NCI-H1417 (cell line): ENCODE measurements at regions not wholly inside any gene's neighbourhood (a gene's known extent, or its start where the extent isn't known, plus 50 kb on each side); places are given as distances from the start of the nearest gene placed in this dataset.
"Not testable (repeated sequence)": the region's sequence is repeated elsewhere in the genome, so short reads cannot be mapped to it uniquely, and the experiment has no call there.

Experiments used
- DNase-seq, 3 experiments: peaks; one replicate each; lab custom pipeline; 2025; lab: John Stamatoyannopoulos, UW

GRCh38 chr5:9728261-9728660 is 98.1 kb upstream of the TAS2R1 start:
- no peak for DNase-seq

GRCh38 chr5:9726931-9727330 is 96.8 kb upstream of the TAS2R1 start:
- DNase-seq, result no peak

DNA sequence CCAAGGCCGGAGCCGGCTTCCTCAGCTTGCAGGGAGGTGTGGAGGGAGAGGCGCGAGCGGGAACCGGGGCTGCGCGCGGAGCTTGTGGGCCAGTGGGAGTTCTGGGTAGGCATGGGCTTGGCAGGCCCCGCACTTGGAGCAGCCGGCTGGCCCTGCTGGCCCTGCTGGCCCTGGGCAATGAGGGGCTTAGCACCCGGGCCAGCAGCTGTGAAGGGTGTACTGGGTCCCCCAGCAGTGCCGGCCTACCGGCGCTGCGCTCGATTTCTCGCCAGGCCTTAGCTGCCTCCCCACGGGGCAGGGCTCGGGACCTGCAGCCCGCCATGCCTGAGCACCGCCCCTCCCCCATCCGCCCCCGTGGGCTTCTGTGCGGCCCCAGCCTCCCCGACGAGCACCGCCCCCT is 95.1 kb upstream of the TAS2R1 start:
- not testable (repeated sequence) for DNase-seq

- DNase-seq, result no peak
Observed at GRCh38 chr5:9724707-9725106, 94.6 kb upstream of the TAS2R1 start.

DNA sequence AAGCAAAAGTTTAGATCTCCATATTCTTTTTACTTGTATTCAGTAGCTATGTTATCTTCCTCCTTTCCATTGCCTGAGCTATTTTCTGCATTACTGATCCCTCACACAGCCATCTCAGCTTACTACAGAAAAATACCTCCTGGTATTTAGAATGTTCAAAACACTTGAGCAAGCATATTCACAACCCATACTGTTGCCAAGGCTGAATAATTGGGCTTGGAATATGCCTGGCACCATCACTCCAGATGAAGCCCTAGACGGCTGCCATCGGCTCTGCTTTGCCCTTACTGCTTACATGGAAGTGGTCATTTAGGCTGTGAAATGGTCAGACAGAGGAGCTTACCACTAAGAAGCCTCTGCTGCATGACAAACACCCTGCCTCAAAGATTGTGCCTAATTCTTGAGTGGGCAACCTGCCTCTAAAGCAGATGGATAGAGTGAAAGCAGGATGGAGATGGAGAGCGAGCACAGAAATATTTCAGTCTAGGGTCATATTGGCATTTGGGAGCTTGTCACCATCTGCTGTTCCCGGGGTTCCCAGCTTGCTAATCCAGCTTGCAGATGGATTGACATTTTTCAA is 92.5 kb upstream of the TAS2R1 start:
- DNase-seq, result no peak

GRCh38 chr5:9721161-9721560 is 91.0 kb upstream of the TAS2R1 start:
- no peak for DNase-seq

GRCh38 chr5:9720361-9720760 is 90.2 kb upstream of the TAS2R1 start:
- DNase-seq, result no peak

GRCh38 chr5:9716838-9717281 is 86.7 kb upstream of the TAS2R1 start:
- DNase-seq, result no peak

DNA sequence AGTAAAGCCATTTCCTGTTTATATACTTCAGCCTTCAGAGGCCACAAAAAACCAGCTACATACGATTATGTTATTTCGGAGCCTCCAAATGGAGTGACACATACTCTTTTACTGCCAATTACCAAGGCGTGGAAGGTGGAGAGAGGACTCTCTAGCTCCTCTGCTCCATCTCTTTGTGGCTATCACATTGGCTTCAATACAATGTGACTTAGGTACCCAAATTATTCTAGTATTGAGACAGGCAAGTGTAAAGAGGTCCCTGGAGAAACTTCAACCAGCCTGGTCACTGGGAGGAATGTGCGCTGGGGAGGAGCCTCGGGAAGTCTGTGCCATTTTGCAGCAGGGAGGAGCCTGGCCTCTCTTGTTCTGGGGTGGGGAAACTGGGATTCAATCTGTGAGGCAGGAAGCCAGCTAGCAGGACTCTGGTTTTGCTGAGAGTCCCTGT is 85.8 kb upstream of the TAS2R1 start:
- DNase-seq, result no peak

- no peak for DNase-seq
Observed at GRCh38 chr5:9713959-9714586, 83.9 kb upstream of the TAS2R1 start.

DNA sequence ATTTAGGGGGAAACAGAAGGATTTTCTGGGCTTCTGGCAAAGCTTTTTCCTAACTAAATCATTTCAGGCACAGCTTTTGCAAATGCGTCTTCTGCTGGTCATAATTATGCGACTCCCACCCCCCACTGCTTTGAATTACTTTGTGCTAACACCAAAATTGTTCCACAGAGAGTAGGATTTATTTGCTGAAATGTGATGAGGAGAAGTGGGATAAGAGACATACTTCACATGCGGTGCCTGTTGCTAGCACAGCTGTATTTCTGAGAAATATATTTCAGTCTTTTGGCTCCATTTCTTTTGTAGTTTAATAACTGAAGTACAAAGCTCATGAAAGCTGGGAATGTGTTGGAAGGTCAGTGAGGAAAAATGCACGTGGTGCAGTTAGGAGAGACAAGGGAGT is 83.2 kb upstream of the TAS2R1 start:
- no peak for DNase-seq

DNA sequence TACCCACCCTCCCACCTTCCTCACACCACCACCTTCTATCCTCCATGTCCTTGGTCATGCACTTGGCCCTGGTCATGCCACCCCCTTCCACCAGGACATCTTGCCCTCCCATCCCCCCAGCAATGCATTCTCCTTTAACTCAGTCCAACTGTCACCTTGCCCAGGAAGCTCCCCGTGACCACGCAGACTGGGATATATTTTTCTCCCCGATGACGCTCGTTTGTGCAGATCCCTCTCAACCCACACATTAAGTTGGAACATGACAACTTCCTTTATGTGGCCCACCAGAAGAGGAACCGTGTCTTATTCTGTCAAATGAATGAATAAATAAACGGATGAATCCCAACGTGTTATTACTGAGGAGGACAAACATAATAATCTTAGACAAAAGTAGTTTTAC is 82.8 kb upstream of the TAS2R1 start:
- DNase-seq, result no peak

- no peak for DNase-seq
Observed at GRCh38 chr5:9712506-9712905, 82.4 kb upstream of the TAS2R1 start.

DNA sequence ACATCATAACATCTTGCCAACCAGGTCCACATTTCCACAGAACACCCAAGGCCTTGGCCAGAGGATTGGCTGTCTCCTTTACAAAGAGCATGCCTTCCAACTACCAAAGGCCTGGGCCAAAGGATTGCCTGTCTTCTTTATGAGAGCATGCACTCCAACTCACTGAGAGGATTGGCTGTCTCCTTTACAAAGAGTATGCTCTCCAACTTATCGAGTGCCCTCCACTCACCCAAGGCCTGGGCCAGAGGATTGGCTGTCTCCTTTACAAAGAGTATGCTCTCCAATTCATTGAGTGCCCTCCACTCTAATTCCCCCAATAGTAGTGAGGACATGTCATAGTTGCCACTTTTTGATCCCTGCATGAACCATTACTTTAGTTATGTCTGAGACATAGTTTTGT is 79.9 kb upstream of the TAS2R1 start:
- no peak for DNase-seq

GRCh38 chr5:9707732-9708462 is 77.7 kb upstream of the TAS2R1 start:
- DNase-seq, result no peak

DNA sequence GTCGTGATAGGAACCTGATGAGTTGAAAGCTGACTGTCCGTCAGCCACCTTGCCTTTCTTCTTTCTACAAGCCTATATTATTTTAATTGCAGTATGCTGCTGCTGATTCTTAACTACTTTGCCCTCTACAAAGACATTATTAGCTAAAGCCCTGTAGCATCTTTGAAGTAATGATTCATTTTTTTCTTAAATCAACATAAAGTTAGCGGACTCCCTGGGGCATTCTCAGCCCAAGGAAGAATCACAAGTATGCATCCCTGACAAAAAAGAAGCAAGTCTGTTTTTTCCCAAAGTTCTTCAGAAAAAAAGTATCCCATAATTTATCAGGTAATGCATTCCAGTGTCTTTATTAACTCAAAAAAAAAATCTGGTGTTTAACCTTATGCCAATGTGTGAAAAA is 69.5 kb upstream of the TAS2R1 start:
- no peak for DNase-seq

GRCh38 chr5:9698841-9699240 is 68.7 kb upstream of the TAS2R1 start:
- DNase-seq, result no peak

DNA sequence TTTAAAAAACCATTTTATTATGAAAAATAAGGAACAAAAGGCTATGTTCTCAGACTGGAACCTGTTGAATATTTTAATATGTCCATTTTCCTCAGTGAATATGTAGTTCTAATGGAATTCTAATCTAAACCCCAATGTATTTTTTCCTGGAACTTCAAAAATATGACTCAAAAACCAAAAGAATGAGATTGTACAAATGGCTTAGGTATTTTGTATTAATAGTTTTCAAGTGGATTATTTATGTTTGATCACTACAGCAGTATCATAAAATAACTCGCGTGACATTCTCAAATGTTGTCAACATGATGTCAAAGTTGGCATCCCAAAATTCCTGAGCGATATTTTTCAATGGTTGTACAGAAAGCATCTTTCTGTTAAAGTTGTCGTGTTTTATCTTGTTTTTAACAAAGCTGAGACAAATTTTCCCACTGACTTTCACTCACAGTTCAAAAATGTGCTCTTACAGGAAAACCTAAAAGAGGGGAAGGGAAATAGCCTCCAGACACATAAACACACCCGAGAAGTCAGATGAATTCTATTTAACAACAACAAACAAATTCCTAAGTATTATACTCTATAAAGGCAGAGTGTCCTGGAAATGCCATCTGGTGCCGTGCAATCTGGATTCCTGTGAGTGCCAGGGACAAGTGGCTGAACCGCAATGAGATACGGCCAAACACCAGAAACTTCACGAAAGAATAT is 68.1 kb upstream of the TAS2R1 start:
- no peak for DNase-seq

- no peak for DNase-seq
Observed at GRCh38 chr5:9692576-9692975, 62.4 kb upstream of the TAS2R1 start.

- DNase-seq, result no peak
Observed at GRCh38 chr5:9691261-9691660, 61.1 kb upstream of the TAS2R1 start.

DNA sequence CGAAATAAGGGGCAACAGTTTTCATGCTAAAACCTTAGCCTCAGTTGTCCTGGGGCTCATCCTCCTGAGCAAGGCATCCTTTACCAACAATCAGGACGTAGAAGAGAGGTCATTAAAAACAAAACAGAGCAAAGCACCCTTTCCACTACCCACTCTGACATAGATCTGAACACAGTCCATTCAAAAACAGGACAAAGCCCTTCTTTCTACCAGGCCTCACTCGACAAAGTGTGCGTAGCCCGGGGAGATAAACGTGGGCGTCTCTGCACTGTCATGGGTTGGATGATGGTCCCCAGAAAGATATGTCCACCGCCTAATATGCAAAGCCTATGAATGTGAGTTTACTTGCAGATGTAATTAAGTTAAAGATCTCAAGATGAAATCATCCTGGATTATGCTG is 60.6 kb upstream of the TAS2R1 start:
- no peak for DNase-seq

GRCh38 chr5:9686216-9686615 is 56.1 kb upstream of the TAS2R1 start:
- no peak for DNase-seq

DNA sequence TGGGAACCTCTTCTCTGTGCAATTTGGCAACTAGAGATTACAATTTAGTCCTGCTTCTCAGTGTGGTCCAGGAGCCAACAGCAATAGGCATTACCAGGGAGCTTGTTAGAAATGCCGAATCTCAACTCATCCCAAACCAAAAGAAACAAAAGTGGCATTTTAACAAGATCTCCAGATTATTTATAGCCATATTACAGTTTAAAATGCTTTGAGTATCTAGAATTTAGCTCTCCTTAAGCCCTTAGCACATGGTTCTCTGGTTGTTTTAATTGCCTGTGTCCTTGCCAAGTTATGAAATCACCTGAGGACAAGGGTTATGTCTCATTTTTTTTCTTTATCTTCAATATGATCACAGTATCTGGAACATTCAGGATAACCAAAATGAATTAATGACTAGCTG is 51.6 kb upstream of the TAS2R1 start:
- DNase-seq, result peak in 1 of 3 experiments; percentile 63
